ENCODE measurements at regions not wholly inside any gene's neighbourhood (a gene's known extent, or its start where the extent isn't known, plus 50 kb on each side); places are given as distances from the start of the nearest gene placed in this dataset.
"Not testable (repeated sequence)": the region's sequence is repeated elsewhere in the genome, so short reads cannot be mapped to it uniquely, and the experiment has no call there.

- intact Hi-C loops (cut with DNase I), result no loop called here
- DNase-seq (ENCODE audit: low spot score), result no peak
Measured at GRCh38 chr2:107717661-107718060, 109.0 kb upstream of the RGPD4 start.

DNA sequence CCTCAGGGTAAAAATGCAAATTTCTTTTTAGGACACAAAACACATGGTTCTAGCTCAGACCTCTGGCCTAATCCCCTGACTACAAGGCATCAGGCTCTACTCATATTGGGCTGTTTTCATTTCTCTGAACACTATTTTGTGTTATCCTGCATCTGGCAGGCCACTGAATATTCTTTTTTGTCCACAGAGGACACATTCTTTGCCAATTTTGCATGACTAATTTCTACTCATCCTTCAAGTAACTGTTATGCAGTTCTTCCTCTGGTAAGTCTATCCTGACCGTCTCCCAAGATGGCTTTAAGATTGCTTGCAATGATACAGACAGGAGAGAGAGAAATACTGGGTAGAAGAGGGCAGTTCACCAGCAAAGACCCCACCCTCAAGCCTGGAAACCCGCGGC, 107.6 kb upstream of the RGPD4 start:
- no peak for DNase-seq (ENCODE audit: low spot score)
- intact Hi-C loops (cut with DNase I), result no loop called here

DNA sequence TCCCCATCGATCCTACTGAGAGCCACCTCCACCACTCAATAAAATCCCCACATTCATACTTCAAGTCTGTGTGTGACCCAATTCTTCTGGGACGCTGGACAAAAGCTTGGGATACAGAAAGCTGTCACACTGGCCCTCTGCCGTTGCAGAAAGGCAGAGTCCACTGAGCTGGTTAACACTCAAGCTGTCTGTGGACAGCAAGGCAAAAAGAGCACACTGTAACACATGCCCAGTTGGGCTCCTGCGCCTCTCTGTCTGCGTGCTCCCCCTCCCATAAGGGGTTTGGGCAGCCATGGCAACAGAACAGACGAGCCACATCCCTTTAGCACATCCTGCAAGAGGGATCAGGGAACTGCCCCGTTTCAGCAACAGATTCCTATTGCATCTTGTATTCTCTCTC, 106.9 kb upstream of the RGPD4 start:
- no peak for DNase-seq (ENCODE audit: low spot score)
- intact Hi-C loops (cut with DNase I), result no loop called here

DNA sequence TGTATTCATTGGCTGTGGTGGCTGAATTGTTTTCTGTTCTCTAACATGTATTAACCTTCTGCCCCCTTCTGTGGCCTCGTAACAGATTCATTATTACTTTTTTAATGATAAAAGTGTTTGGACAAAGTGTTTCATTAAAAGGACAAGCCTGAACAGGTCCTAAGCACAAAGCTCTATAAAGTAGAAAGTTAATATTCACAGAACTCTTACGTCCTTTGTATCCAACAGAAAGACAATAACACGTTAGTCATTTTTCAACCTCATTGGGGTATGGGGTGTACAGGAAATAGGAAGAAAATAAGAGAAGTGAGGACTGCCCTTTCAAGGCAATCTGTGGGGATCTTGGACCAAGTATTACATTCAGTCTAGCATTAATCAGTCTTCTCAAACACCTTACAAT, 105.5 kb upstream of the RGPD4 start:
- no peak for DNase-seq (ENCODE audit: low spot score)
- intact Hi-C loops (cut with DNase I), result no loop called here

DNA sequence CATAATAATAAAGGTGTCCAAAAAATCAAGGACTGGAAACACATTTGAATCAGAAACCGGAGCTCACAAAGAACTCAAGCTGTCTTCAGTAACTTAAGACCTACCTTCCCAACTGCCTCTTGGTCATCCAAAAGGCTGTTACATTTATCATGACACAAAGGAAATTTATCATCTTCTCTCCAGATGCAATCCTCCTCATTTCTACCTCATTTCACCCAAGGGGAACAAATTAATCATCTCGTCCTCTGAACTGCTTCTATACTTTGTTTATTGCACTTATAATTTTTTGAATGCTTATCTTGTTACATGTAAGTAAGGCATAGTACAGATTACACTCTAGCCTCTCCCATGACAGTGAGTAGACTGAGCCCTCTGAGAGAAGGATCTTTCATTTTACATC, 105.1 kb upstream of the RGPD4 start:
- DNase-seq (ENCODE audit: low spot score), result no peak
- intact Hi-C loops (cut with DNase I), result no loop called here

DNA sequence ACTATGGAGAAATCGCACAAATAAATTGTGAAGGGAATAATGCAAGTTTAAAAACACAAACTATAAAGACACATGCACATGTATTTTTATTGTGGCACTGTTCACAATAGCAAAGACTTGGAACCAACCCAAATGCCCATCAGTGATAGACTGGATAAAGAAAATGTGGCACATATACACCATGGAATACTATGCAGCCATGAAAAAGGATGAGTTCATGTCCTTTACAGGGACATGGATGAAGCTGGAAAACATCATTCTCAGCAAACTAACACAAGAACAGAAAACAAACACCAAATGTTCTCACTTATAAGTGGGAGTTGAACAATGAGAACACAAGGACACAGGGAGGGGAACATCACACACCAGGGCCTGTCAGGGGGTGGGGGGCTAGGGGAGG, 100.9 kb upstream of the RGPD4 start:
- intact Hi-C loops (cut with DNase I); DNase-seq (ENCODE audit: low spot score): not testable (repeated sequence)

GRCh38 chr2:107727318-107727717, 99.4 kb upstream of the RGPD4 start:
- intact Hi-C loops (cut with DNase I), result no loop called here
- no peak for DNase-seq (ENCODE audit: low spot score)

DNA sequence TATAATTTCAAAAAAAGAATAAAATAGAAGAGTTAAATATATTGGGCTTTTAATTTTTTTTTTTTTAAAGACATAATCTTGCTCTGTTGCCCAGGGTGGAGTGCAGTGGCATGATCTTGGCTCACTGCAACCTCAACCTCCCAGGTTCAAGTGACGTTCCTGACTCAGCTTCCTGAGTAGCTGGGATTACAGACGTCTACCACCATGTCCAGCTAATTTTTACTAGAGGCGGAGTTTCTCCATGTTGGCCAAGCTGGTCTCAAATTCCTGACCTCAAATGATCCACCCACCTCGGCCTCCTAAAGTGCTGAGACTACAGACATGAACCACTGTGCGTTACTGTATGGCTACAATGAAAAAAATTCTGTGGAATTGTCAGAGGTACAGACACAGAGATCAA, 98.1 kb upstream of the RGPD4 start:
- intact Hi-C loops (cut with DNase I), result no loop called here
- no peak for DNase-seq (ENCODE audit: low spot score)

GRCh38 chr2:107729440-107729839, 97.3 kb upstream of the RGPD4 start:
- intact Hi-C loops (cut with DNase I), result no loop called here

GRCh38 chr2:107730898-107731297, 95.8 kb upstream of the RGPD4 start:
- no peak for DNase-seq (ENCODE audit: low spot score)
- intact Hi-C loops (cut with DNase I), result no loop called here

More at GRCh38 chr2:107729440-107729839, 97.3 kb upstream of the RGPD4 start:
- DNase-seq (ENCODE audit: low spot score), result no peak

- no peak for DNase-seq (ENCODE audit: low spot score)
- intact Hi-C loops (cut with DNase I), result no loop called here
Measured at GRCh38 chr2:107731435-107731834, 95.3 kb upstream of the RGPD4 start.

- intact Hi-C loops (cut with DNase I), result no loop called here
- DNase-seq (ENCODE audit: low spot score), result no peak
Measured at GRCh38 chr2:107735201-107735600, 91.5 kb upstream of the RGPD4 start.

GRCh38 chr2:107737756-107738155, 88.9 kb upstream of the RGPD4 start:
- intact Hi-C loops (cut with DNase I), result no loop called here
- DNase-seq (ENCODE audit: low spot score), result no peak

DNA sequence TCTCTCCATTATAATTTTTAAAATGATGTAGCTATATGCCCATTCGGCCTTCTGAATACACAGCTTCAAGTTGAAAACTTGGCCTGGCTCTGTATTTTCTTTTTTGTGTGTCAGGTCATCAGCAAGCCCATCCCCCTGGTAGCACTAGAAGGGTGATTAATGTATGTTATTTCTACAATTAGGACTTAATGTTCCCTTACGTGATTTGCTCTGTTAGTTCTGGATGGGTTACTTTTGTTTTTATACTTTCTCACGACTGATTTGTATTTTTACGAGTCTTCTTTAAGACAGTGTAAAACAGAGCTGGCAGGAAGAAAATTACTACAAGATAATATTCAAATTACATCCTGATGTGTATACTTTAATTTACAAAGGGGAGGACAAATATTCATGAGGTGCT, 88.4 kb upstream of the RGPD4 start:
- intact Hi-C loops (cut with DNase I), result no loop called here
- no peak for DNase-seq (ENCODE audit: low spot score)

- intact Hi-C loops (cut with DNase I), result no loop called here
- DNase-seq (ENCODE audit: low spot score), result no peak
Measured at GRCh38 chr2:107740300-107740699, 86.4 kb upstream of the RGPD4 start.

DNA sequence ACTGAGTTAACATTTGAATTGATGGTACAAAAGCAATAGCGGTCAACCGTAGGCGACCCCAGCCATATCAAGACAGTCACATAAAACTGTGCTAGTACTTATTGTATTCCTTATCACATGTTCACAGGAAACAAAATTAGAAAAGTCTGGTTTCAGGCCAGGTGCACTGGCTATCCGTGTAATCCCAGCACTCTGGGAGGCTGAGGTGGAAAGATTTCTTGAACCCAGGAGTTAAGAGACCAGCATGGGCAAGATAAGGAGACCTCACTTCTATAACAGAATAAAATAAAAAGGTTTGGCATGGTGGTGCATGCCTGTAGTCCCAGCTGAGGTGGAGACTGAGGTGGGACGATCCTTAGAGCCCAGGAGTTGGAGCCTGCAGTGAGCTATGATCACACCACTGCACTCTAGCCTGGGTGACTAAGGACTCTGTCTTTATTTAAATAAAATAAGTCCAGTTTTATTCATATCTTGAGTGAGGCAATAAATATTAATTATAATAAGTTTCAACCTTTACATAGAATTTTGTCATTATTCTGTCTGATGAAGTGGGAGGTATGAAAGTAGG, 84.1 kb upstream of the RGPD4 start:
- no peak for DNase-seq (ENCODE audit: low spot score)
- intact Hi-C loops (cut with DNase I), result no loop called here

DNA sequence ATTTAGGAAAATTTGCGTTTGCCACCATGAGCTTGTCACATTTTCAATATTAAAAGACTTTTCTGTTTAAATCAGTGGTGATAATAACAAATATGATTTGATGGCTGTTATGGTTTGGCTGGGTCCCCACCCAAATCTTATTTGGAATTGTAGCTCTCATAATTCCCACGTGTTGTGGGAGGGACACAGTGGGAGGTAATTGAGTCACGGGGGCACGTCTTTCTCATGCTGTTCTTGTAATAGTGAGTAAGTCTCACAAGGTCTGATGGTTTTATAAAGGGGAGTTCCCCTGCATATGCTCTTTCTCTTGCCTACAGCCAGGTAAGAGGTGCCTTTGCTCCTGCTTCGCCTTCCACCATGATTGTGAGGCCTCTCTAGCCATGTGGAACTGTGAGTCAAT, 83.4 kb upstream of the RGPD4 start:
- intact Hi-C loops (cut with DNase I), result no loop called here
- DNase-seq (ENCODE audit: low spot score), result no peak

DNA sequence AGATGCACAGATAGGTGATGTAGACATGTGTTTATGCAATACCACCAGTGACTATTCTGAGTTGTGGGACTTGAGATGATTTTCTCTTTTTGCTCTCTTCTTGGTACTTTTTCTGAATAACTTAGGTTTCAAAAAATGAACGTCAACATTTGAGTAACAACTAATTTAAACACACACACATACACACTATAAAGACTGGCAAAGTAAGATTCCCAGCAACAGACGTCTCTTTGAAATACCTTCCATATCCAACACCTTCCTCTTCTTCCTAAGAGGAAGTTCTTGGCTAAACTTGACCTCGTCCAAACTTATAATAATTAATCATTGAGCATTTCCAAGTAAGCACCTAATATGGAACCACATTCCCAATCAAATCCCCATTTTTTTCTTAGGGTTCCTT, 81.6 kb upstream of the RGPD4 start:
- no peak for DNase-seq (ENCODE audit: low spot score)
- intact Hi-C loops (cut with DNase I), result no loop called here

- DNase-seq (ENCODE audit: low spot score); intact Hi-C loops (cut with DNase I): not testable (repeated sequence)
Measured at GRCh38 chr2:107746552-107747198, 80.0 kb upstream of the RGPD4 start.

DNA sequence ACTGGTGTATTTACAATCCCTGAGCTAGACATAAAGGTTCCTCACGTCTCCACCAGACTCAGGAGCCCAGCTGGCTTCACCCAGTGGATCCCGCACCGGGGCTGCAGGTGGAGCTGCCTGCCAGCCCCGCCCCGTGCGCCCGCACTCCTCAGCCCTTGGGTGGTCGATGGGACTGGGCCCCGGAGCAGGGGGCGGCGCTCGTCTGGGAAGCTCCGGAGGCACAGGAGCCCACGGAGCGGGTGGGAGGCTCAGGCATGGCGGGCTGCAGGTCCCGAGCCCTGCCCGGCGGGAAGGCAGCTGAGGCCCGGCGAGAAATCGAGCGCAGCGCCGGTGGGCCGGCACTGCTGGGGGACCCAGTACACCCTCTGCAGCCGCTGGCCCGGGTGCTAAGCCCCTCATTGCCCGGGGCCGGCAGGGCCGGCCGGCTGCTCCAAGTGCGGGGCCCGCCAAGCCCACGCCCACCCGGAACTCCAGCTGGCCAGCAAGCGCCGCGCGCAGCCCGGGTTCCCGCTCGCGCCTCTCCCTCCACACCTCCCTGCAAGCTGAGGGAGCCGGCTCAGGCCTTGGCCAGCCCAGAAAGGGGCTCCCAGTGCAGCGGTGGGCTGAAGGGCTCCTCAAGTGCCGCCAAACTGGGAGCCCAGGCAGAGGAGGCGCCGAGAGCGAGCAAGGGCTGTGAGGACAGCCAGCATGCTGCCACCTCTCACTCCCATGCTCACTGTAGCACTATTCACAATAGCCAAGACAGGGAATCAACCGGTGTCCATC, 79.3 kb upstream of the RGPD4 start:
- intact Hi-C loops (cut with DNase I); DNase-seq (ENCODE audit: low spot score): not testable (repeated sequence)

- intact Hi-C loops (cut with DNase I), result no loop called here
- DNase-seq (ENCODE audit: low spot score), result no peak
Measured at GRCh38 chr2:107747964-107748583, 78.6 kb upstream of the RGPD4 start.

All from cardiac septum (tissue), 1 donor.